ENCODE measurements at regions not wholly inside any gene's neighbourhood (a gene's known extent, or its start where the extent isn't known, plus 50 kb on each side); places are given as distances from the start of the nearest gene placed in this dataset.

- no peak for DNase-seq (ENCODE audit: low read depth in 4 of 4, low spot score in 2 of 4)
Observed at GRCh38 chr1:162924179-162924578, 63.2 kb upstream of the CCDC190 start.

GRCh38 chr1:162922201-162922600, 61.2 kb upstream of the CCDC190 start:
- no peak for DNase-seq (ENCODE audit: low read depth in 4 of 4, low spot score in 2 of 4)

GRCh38 chr1:162921311-162921710, 60.3 kb upstream of the CCDC190 start:
- DNase-seq (ENCODE audit: low read depth in 4 of 4, low spot score in 2 of 4) = no peak

DNA sequence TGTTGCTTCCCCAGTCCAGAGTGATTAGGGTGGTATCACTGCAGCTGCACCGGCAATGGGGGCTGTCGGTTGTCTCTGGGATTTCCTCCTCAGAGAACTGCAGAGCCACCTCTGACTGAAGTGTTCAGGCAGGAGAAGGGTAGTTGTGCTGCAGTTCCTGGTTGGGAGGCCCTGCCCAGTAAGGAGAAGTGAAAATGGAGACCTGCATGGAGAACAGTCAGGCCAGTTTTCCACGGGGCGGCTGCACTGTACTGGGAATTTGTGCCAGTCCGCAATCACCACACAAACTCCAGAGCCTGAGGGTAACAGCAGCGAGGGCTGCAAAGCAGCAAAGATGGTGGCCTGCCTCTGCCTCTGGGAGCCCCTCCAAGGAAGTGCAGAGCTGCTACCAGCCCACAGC, 58.1 kb upstream of the CCDC190 start:
- DNase-seq (ENCODE audit: low read depth in 4 of 4, low spot score in 2 of 4) = no peak

GRCh38 chr1:162918151-162918754, 57.3 kb upstream of the CCDC190 start:
- DNase-seq (ENCODE audit: low read depth in 4 of 4, low spot score in 2 of 4) = peak in 2 of 4 donors; percentile 29 to 34

- DNase-seq (ENCODE audit: low read depth in 4 of 4, low spot score in 2 of 4) = no peak
Observed at GRCh38 chr1:162916821-162917613, 56.0 kb upstream of the CCDC190 start.

DNA sequence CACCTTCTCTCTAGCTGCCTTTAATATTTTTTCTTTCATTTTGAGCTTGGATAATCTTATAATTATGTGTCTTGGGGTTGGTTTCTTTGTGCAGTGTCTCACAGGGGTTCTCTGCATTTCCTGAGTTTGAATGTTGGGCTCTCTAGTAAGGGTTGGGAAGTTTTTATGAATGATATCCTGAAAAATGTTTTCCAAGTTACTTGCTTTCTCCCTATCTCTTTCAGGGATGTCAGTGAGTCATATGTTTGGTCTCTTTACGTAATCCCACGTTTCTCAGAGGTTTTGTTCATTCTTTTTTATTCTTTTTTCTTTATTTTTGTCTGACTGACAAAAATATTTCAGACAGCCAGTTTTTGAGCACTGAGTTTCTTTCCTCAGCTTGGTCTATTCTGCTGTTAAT, 55.4 kb upstream of the CCDC190 start:
- DNase-seq (ENCODE audit: low read depth in 4 of 4, low spot score in 2 of 4) = no peak

DNA sequence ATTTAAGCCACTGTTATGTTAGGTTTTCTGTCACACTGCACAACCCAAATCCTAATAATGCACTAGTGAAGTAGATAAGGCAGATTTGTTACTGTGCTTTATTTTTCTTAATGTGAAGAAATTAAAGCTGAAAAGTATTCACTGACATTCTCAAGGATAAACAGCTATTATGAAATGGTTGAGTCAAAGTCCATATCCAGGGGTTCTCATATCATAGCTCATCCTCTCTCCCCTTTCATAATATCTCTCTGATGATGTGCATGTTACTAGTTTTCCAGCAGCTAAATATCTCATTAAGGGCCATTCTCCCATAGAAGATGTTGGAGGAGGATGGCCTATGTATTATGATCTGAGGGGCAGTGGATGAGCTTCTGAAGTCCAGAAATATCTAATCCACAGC, 53.6 kb upstream of the CCDC190 start:
- no peak for DNase-seq (ENCODE audit: low read depth in 4 of 4, low spot score in 2 of 4)

DNA sequence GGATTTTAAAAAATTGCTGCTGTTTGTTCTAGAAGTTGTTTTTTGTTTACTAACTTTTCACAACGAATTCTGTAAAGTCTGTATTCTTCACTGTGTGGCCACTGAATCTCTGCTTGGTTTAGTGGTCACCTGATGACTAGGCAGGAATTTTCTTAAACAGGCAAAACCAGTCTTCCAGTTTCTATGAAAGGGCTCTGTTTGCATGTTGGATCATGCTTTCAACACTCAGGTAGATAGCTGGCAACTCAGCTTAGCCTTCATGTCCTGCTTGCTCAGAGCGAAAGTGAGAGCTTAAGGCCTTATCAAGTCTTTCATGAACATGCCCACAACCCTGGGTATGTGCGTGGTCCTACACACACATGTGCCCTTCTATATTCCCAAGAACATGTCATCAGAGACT, 52.4 kb upstream of the CCDC190 start:
- DNase-seq (ENCODE audit: low read depth in 4 of 4, low spot score in 2 of 4) = no peak

DNA sequence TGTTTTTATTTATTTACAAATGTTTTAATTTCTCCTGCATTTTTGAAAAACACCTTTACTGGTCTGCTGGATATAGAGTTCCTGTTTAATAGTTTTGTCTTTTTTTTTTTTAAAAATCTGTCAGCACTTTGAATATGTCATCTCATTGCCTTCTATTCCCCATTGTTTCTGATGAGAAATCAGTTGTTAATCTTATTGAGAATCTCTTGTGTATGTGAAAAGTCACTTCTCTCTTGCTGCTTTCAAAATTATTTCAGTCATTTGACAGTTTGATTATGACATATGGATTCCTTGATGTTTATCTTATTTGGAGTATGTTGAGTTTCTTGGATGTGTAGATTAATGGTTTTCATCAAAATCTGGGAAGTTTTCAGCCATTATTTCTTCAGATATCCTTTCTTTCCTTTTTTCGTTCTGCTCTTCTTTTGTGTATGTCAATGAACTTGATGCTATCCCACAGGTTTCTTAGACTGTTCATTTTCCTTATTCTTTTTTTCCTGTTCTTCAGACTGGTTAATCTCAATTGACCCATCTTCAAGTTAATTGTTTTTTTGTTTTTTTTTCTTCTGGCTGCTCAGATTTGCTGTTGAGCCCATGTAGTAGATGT, 51.2 kb upstream of the CCDC190 start:
- DNase-seq (ENCODE audit: low read depth in 4 of 4, low spot score in 2 of 4) = no peak

Measured in left renal cortex interstitium (tissue), 4 donors.